ENCODE measurements at regions not wholly inside any gene's neighbourhood (a gene's known extent, or its start where the extent isn't known, plus 50 kb on each side); places are given as distances from the start of the nearest gene placed in this dataset.

- no peak overlapping the region for H3K27ac ChIP-seq (ENCODE audit: low read depth, low read length, poor library complexity, severe bottlenecking)
- H3K9ac ChIP-seq (ENCODE audit: low read length), result no peak overlapping the region
- no peaks in the 10 kb centered on the region for H3K36me3 ChIP-seq (ENCODE audit: insufficient read depth, low read length)
- H3K27me3 ChIP-seq (ENCODE audit: insufficient read depth, low read length), result no peaks in the 10 kb centered on the region
- no peak overlapping the region for H3K4me3 ChIP-seq (ENCODE audit: low read depth, low read length, poor library complexity, severe bottlenecking)
- no peak overlapping the region for H2AFZ ChIP-seq (ENCODE audit: low read length)
- no peaks in the 10 kb centered on the region for H3K4me1 ChIP-seq (ENCODE audit: insufficient read depth, low read length, severe bottlenecking)
- TF ChIP-seq CTCF (IDR thresholded peaks at IDR 0.05; ENCODE audit: low read length), result no peak
- no peak for TF ChIP-seq EZH2 (IDR thresholded peaks at IDR 0.05; ENCODE audit: borderline replicate concordance, low read length)
- no peaks in the 10 kb centered on the region for H3K9me3 ChIP-seq (ENCODE audit: low read length)
- no peaks in the 10 kb centered on the region for H3F3A ChIP-seq (ENCODE audit: insufficient read depth, low read length)
- H4K20me1 ChIP-seq (ENCODE audit: insufficient read depth, low read length), result no peaks in the 10 kb centered on the region
- no peaks in the 10 kb centered on the region for H3K79me2 ChIP-seq (ENCODE audit: insufficient read depth, low read length)
- H3K9me2 ChIP-seq (ENCODE audit: low read depth, low read length), result no peaks in the 10 kb centered on the region
- no peak overlapping the region for H3K4me2 ChIP-seq (ENCODE audit: low read length)
Observed at GRCh38 chr9:107789001-107789700, 299.6 kb upstream of the KLF4 start.

GRCh38 chr9:107786561-107786960, 297.0 kb upstream of the KLF4 start:
- Histone ChIP-seq H3K4me2 (ENCODE audit: low read length) (no peak overlapping the region), H2AFZ (ENCODE audit: low read length) (no peak overlapping the region), H3K36me3 (ENCODE audit: insufficient read depth, low read length) (no peaks in the 10 kb centered on the region), H3K4me3 (ENCODE audit: low read depth, low read length, poor library complexity, severe bottlenecking) (no peak overlapping the region), H4K20me1 (ENCODE audit: insufficient read depth, low read length) (no peaks in the 10 kb centered on the region), H3K9ac (ENCODE audit: low read length) (no peak overlapping the region), H3K27ac (ENCODE audit: low read depth, low read length, poor library complexity, severe bottlenecking) (no peak overlapping the region), H3K27me3 (ENCODE audit: insufficient read depth, low read length) (no peaks in the 10 kb centered on the region), H3K9me3 (ENCODE audit: low read length) (no peaks in the 10 kb centered on the region), H3K79me2 (ENCODE audit: insufficient read depth, low read length) (no peaks in the 10 kb centered on the region), H3K9me2 (ENCODE audit: low read depth, low read length) (no peaks in the 10 kb centered on the region), H3F3A (ENCODE audit: insufficient read depth, low read length) (no peaks in the 10 kb centered on the region), H3K4me1 (ENCODE audit: insufficient read depth, low read length, severe bottlenecking) (no peaks in the 10 kb centered on the region)
- TF ChIP-seq EZH2 (IDR thresholded peaks at IDR 0.05; ENCODE audit: borderline replicate concordance, low read length), result no peak
- no peak for TF ChIP-seq CTCF (IDR thresholded peaks at IDR 0.05; ENCODE audit: low read length)

GRCh38 chr9:107784235-107784958, 294.8 kb upstream of the KLF4 start:
- Histone ChIP-seq H3K9me2 (ENCODE audit: low read depth, low read length) (no peaks in the 10 kb centered on the region), H3K27me3 (ENCODE audit: insufficient read depth, low read length) (no peaks in the 10 kb centered on the region), H3K9me3 (ENCODE audit: low read length) (no peaks in the 10 kb centered on the region), H3K79me2 (ENCODE audit: insufficient read depth, low read length) (no peaks in the 10 kb centered on the region), H3F3A (ENCODE audit: insufficient read depth, low read length) (no peaks in the 10 kb centered on the region), H3K4me3 (ENCODE audit: low read depth, low read length, poor library complexity, severe bottlenecking) (no peak overlapping the region), H3K36me3 (ENCODE audit: insufficient read depth, low read length) (no peaks in the 10 kb centered on the region), H3K4me1 (ENCODE audit: insufficient read depth, low read length, severe bottlenecking) (no peaks in the 10 kb centered on the region), H3K4me2 (ENCODE audit: low read length) (no peak overlapping the region), H3K9ac (ENCODE audit: low read length) (no peak overlapping the region), H3K27ac (ENCODE audit: low read depth, low read length, poor library complexity, severe bottlenecking) (no peak overlapping the region), H2AFZ (ENCODE audit: low read length) (no peak overlapping the region), H4K20me1 (ENCODE audit: insufficient read depth, low read length) (no peaks in the 10 kb centered on the region)
- no peak for TF ChIP-seq CTCF (IDR thresholded peaks at IDR 0.05; ENCODE audit: low read length)
- no peak for TF ChIP-seq EZH2 (IDR thresholded peaks at IDR 0.05; ENCODE audit: borderline replicate concordance, low read length)

Data from OCI-LY1 (cell line).